ENCODE measurements at regions not wholly inside any gene's neighbourhood (a gene's known extent, or its start where the extent isn't known, plus 50 kb on each side); places are given as distances from the start of the nearest gene placed in this dataset.

DNA sequence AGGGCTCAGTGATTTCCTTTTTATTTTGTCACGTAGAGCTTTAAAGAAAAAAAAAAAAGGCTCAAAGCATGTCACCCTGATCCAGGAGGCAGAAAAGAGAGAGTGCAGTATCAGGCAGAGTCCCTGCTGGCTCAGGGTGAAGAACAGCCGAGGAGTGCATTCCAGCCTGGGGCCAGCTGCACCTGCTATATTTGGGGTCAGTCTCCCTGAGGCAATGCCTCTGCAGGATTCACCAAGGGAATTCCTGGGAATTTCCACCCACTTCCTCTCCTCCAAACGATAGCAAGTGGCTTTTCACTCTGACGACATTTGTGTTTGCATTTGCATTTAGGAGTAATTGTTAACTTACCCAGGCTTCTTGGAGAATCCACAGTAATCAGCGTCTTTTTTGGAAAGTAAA is 202.9 kb upstream of the CTNNB1 start:
- no peaks in the 10 kb centered on the region for H3K9me3 ChIP-seq (replicated peaks)
- H3K27ac ChIP-seq: no peak overlapping the region
- peak; percentile 71 to 80 for DNase-seq
- no peak overlapping the region for H3K4me3 ChIP-seq
- no peaks in the 10 kb centered on the region for H3K27me3 ChIP-seq
- H3K4me1 ChIP-seq: peaks cover 9% of the 10 kb centered on the region
- no peaks in the 10 kb centered on the region for H3K36me3 ChIP-seq

- Histone ChIP-seq H3K4me1 (peaks cover 9% of the 10 kb centered on the region), H3K27me3 (no peaks in the 10 kb centered on the region), H3K27ac (no peak overlapping the region), H3K36me3 (no peaks in the 10 kb centered on the region), H3K4me3 (no peak overlapping the region), H3K9me3 (replicated peaks) (no peaks in the 10 kb centered on the region)
- DNase-seq: no peak
These were observed 202.2 kb upstream of the CTNNB1 start for GRCh38 chr3:40996827-40997710.

GRCh38 chr3:40997711-40998519 is 201.4 kb upstream of the CTNNB1 start:
- no peak overlapping the region for H3K4me3 ChIP-seq
- H3K27me3 ChIP-seq: no peaks in the 10 kb centered on the region
- H3K36me3 ChIP-seq: no peaks in the 10 kb centered on the region
- no peak for DNase-seq
- no peak overlapping the region for H3K27ac ChIP-seq
- H3K4me1 ChIP-seq: peaks cover 9% of the 10 kb centered on the region
- H3K9me3 ChIP-seq (replicated peaks): no peaks in the 10 kb centered on the region

- peaks cover 9% of the 10 kb centered on the region for H3K4me1 ChIP-seq
- H3K27ac ChIP-seq: no peak overlapping the region
- H3K4me3 ChIP-seq: no peak overlapping the region
- H3K27me3 ChIP-seq: no peaks in the 10 kb centered on the region
- no peak for DNase-seq
- H3K36me3 ChIP-seq: no peaks in the 10 kb centered on the region
- H3K9me3 ChIP-seq (replicated peaks): no peaks in the 10 kb centered on the region
These were observed 199.6 kb upstream of the CTNNB1 start for GRCh38 chr3:40999682-41000081.

DNA sequence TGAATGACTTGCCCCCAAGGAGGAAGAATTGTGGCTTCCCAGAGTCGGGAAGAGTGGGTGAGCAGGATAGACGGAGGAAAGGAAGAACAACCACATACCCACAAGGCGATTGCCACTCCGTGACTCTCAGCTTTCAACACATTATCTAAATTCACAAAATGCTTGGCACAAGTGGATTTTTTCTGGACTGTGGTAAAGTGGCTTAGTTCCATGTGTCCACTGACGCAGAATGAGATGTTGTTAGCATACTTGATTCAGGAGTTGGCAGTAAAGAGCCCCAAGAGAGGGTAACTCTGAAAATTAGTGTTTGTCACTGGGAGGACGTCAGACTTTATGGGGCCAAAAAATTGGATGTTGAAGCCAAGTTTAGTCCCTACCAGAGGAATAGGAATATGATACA is 198.8 kb upstream of the CTNNB1 start:
- H3K4me3 ChIP-seq: no peak overlapping the region
- no peak overlapping the region for H3K27ac ChIP-seq

DNA sequence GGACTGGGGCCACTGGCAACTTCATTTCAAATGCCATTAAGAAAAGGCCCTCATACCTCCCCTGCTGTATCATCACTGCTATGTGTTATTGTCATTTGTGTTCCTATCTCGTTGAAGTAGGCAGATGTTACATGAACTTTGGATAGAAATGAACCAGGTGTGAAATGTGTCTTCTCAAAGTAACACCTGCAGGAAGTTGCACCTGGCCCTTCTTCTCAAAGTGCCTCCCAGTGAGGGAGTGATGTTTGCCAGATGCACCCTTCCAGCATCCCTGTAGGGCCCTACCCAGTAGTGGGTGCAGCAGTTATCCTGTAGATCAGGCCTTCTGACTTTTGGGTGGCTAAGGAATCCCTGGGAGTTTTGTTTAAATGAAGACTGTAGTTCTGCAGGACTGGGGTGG is 197.7 kb upstream of the CTNNB1 start:
- peaks cover 7% of the 10 kb centered on the region for H3K4me1 ChIP-seq
- H3K27ac ChIP-seq: no peak overlapping the region
- no peaks in the 10 kb centered on the region for H3K27me3 ChIP-seq
- H3K36me3 ChIP-seq: no peaks in the 10 kb centered on the region
- DNase-seq: no peak
- no peaks in the 10 kb centered on the region for H3K9me3 ChIP-seq (replicated peaks)
- H3K4me3 ChIP-seq: no peak overlapping the region

More for the DNA sequence above, 198.8 kb upstream of the CTNNB1 start:
- H3K4me1 ChIP-seq: peaks cover 9% of the 10 kb centered on the region
- H3K27me3 ChIP-seq: no peaks in the 10 kb centered on the region
- H3K36me3 ChIP-seq: no peaks in the 10 kb centered on the region
- H3K9me3 ChIP-seq (replicated peaks): no peaks in the 10 kb centered on the region
- DNase-seq: no peak

- Histone ChIP-seq H3K4me1 (peaks cover 3% of the 10 kb centered on the region; the same call in 1 of the 2 replicates), H3K9me3 (replicated peaks) (no peaks in the 10 kb centered on the region), H3K36me3 (no peaks in the 10 kb centered on the region), H3K27me3 (no peaks in the 10 kb centered on the region), H3K4me3 (no peak overlapping the region), H3K27ac (no peak overlapping the region)
- DNase-seq: no peak
These were observed 197.2 kb upstream of the CTNNB1 start for GRCh38 chr3:41002104-41002503.

GRCh38 chr3:41007399-41007798 is 191.9 kb upstream of the CTNNB1 start:
- Histone ChIP-seq H3K27ac (no peak overlapping the region), H3K4me3 (no peak overlapping the region), H3K27me3 (no peaks in the 10 kb centered on the region), H3K36me3 (no peaks in the 10 kb centered on the region), H3K4me1 (no peaks in the 10 kb centered on the region), H3K9me3 (replicated peaks) (no peaks in the 10 kb centered on the region)
- no peak for DNase-seq

- H3K36me3 ChIP-seq: no peaks in the 10 kb centered on the region
These were observed 187.5 kb upstream of the CTNNB1 start for GRCh38 chr3:41011854-41012253.

DNA sequence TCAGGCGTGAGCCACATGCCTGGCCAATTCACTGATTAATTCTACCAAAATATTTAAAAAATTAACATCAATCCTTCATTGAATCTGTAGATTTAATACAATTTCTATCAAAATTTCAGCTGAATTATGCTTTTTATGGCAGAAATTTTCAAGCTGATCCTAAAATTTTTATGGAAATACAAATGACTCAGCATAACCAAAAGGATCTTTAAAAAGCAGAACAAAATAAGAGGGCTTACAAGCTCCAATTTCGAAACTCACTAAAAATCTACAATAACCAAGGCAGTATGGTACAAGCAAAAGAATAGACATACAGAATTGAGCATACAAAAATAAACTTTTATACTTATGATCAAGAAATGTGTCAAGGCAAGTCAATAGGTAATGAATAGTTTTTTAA is 180.4 kb upstream of the CTNNB1 start:
- Histone ChIP-seq H3K27me3 (no peaks in the 10 kb centered on the region), H3K4me1 (no peaks in the 10 kb centered on the region; the same call in 1 of the 2 replicates), H3K36me3 (no peaks in the 10 kb centered on the region), H3K27ac (no peak overlapping the region), H3K4me3 (no peak overlapping the region), H3K9me3 (replicated peaks) (no peaks in the 10 kb centered on the region)
- no peak for DNase-seq

More at GRCh38 chr3:41011854-41012253, 187.5 kb upstream of the CTNNB1 start:
- H3K9me3 ChIP-seq (replicated peaks): no peaks in the 10 kb centered on the region
- H3K4me1 ChIP-seq: no peaks in the 10 kb centered on the region
- H3K27me3 ChIP-seq: no peaks in the 10 kb centered on the region
- no peak overlapping the region for H3K27ac ChIP-seq
- DNase-seq: no peak
- H3K4me3 ChIP-seq: no peak overlapping the region

DNA sequence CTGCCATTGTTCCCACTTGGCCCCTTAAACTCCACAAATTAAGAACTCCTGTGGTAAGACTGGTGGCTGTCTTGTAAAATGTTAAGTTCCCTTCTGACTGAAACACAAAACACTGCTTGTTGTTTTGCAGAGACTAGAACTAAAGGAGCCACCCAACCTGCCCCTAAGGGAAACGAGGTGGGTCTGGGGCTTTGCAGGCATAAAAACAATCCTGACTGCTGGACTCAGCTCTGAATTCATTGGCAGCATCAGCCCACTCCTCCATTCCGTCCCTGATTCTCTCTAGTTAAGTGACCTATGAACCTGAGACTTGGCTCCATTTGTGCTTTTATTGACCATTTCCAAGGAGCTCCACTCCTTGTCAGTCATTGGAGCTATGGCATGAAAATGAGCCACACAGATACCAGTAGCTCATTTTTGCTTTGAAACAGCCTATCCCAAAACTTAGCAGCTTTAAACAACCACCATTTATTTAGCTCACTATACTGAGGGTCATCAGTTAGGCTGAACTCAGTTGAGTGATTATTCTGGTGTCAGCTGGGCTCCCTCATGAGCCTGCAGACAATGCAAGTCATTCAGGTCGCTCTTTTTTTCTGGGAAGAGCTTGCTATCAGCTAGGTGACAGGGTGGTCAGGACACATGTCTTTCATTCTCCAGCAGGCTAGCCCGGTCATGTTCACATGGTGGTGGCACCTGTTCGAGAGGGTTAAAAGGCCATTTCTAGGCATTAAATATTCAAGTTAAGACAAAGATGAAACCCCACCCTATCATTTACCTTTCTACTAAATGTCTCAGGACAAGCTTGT is 175.1 kb upstream of the CTNNB1 start:
- Histone ChIP-seq H3K27ac (no peak overlapping the region), H3K4me3 (no peak overlapping the region), H3K36me3 (no peaks in the 10 kb centered on the region), H3K4me1 (peaks cover 11% of the 10 kb centered on the region), H3K9me3 (replicated peaks) (no peaks in the 10 kb centered on the region), H3K27me3 (no peaks in the 10 kb centered on the region)
- peak in 1 of 2 experiments; percentile 30 for DNase-seq

DNA sequence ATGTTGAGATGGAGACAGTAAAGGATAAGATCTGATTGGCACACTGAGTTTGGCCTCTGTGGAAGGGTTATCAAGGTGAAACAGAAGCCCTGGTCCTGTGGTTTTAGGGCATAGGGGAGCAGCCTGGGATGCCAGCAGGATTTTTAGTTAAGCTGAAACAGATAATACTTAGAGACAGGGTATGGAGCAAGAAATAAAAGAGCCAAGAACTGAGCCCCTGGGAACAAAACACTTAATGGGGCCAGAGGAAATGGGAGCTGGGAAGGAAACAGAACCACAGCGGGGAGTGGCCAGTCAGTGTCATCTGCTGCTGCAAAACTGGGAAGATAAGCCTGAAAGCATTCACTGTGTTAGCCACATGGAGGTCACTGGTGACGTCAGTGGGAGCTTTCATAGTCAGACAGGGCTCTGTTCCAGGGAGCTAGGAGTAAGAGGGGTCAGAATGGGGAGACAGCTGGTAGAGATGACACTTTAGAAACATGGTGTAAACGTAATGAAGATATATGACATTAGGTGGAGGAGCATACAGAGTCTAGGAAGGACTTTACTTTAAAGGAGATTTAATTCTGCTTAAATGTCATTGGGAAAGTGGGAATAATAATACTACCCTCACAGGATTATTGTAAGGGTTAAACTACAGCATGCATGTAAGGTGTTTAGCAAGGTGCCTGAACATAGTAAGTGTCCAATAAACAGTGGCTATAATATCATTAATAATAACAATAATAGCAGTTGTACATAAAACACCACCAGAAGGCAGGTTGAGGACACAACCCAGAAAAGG is 172.7 kb upstream of the CTNNB1 start:
- H3K27ac ChIP-seq: peak overlapping the region; percentile 25
- H3K9me3 ChIP-seq (replicated peaks): no peaks in the 10 kb centered on the region
- peak; percentile 79 to 91 for DNase-seq
- H3K4me1 ChIP-seq: peaks cover 11% of the 10 kb centered on the region
- H3K36me3 ChIP-seq: no peaks in the 10 kb centered on the region
- no peak overlapping the region for H3K4me3 ChIP-seq
- H3K27me3 ChIP-seq: no peaks in the 10 kb centered on the region

- Histone ChIP-seq H3K27me3 (no peaks in the 10 kb centered on the region), H3K4me1 (peaks cover 11% of the 10 kb centered on the region)
- DNase-seq: no peak
These were observed 169.9 kb upstream of the CTNNB1 start for GRCh38 chr3:41029356-41029755.

DNA sequence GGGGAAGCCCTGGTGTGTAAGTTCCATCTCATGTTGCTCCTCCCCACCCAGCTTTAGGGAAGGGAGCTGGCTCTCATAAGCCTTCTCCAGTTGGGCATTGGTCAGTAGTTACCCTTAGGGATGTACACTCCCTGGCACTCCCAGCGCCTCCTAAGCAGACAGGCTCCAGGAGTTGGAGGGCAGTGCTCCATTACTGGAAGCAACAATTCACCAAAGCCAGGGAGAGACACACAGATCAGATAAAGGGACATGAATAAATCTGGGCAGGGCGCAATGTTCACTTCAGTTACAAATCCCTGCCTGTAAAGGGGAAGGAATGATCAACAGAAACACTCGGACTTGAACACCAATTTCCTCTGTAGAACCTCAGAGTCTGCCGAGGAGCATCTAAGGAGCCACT is 169.1 kb upstream of the CTNNB1 start:
- H3K4me1 ChIP-seq: peaks cover 11% of the 10 kb centered on the region
- no peaks in the 10 kb centered on the region for H3K27me3 ChIP-seq
- H3K4me3 ChIP-seq: no peak overlapping the region
- DNase-seq: no peak
- no peaks in the 10 kb centered on the region for H3K9me3 ChIP-seq (replicated peaks)
- no peak overlapping the region for H3K27ac ChIP-seq
- no peaks in the 10 kb centered on the region for H3K36me3 ChIP-seq

More at GRCh38 chr3:41029356-41029755, 169.9 kb upstream of the CTNNB1 start:
- no peak overlapping the region for H3K4me3 ChIP-seq
- H3K9me3 ChIP-seq (replicated peaks): no peaks in the 10 kb centered on the region
- H3K27ac ChIP-seq: no peak overlapping the region
- no peaks in the 10 kb centered on the region for H3K36me3 ChIP-seq

All from SJCRH30 (cell line).